HuH-7.5 (cell line): ENCODE measurements at regions not wholly inside any gene's neighbourhood (a gene's known extent, or its start where the extent isn't known, plus 50 kb on each side); places are given as distances from the start of the nearest gene placed in this dataset.

Experiments
- DNase-seq: peaks from one replicate; pipeline ENCODE4 v3.0.0; 2011; ENCODE audit warnings: low spot score

DNA sequence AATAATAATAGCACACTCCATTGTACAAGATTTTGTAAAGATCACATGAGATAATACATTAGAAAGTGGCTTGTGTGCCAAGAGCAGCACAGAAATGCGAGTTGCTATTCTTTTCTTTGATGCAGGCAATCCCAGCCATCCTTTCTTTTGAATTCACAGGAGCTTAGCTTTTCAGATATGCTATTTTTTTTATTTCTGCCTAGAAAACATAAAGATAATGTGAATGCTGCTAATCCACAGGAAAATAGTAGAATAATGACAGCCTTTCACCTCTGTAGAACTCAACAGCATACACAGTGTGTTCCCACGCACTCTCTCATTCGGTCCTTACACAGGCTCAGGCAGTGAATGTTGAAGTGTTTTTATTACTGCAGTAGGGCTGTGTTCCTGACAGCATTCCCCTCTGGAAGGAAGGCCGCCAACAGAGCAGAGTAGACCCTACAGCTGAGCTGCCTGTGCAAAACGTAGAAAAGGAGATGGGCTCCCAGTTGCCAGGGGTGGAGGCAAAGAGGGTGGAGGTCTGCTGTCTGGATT is 138.8 kb upstream of the TAPT1 start:
- DNase-seq, result no peak

GRCh38 chr4:16360694-16361262 is 134.5 kb upstream of the TAPT1 start:
- DNase-seq, result peak; percentile 15

GRCh38 chr4:16353165-16353564 is 126.9 kb upstream of the TAPT1 start:
- no peak for DNase-seq

GRCh38 chr4:16351161-16351560 is 124.9 kb upstream of the TAPT1 start:
- DNase-seq, result no peak

GRCh38 chr4:16344853-16345252 is 118.6 kb upstream of the TAPT1 start:
- DNase-seq, result no peak

GRCh38 chr4:16337936-16338335 is 111.7 kb upstream of the TAPT1 start:
- DNase-seq, result no peak

DNA sequence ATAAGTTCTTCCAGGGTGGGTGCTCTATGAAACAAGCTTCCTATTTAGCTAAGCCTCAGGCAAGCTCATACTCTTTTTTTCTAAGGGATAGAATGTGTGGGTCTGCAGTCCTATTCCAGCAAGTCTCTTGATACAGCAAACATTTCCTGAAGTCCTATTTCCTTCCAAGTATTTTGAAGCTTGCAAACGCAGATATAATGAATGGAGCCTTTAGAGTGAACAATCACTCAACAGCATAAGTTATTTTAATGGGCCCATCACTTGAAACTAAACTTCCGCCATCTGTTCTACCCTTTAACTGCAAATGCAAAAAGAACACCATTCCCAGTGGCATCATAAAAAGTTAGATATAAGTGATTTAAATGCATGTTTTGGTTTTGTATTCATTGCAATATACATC is 108.3 kb upstream of the TAPT1 start:
- no peak for DNase-seq

GRCh38 chr4:16329797-16330134 is 103.5 kb upstream of the TAPT1 start:
- DNase-seq, result no peak

DNA sequence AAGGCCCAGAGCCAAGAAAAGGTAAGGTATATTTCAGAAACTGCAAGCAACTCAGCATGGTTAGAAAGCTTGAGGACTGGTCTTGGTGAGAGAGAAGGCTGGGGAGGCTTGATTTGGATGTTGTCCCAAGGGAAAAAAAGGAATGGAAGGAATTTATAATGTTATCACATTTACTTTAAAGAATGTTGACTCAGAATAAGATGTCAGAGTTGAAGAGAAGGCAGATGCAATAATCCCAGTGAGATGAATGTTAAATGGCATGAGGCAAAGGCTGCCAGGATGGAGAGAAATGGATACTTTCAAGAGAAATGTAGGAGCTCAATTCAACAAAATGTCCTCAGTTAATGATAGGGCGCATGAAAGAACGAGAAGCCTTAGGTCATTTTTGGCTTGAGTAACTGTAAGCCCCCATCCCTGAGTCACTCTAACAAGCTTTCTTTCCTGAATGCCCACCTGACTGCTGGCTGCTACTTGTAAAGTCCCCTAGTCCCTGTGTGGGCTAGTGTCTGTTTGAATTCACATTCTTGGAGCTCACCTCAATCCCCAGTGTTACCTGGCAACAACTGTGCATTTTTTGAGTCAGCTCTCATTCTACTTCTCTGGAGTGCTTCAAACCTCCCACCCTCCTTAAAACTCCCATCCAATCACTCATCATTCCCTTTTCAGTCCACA is 103.0 kb upstream of the TAPT1 start:
- no peak for DNase-seq

DNA sequence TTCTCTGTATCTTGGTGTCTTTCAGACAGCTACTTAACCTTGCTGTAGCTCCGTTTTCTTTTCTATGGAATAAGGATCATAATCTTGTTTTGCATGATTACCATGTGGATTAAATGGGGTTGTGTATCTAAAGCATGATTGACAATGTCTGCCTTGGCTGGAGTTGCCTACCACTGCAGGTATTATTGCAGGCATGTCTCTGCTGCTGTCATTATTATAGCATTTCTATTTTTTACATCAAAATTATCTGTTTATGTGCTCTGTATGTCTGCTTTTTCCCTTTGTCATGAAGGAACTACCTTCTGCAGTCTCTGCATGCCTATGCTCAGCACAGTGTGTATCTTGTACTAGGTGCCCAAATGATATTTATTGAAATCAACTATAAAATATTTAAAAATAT is 95.9 kb upstream of the TAPT1 start:
- DNase-seq, result no peak

DNA sequence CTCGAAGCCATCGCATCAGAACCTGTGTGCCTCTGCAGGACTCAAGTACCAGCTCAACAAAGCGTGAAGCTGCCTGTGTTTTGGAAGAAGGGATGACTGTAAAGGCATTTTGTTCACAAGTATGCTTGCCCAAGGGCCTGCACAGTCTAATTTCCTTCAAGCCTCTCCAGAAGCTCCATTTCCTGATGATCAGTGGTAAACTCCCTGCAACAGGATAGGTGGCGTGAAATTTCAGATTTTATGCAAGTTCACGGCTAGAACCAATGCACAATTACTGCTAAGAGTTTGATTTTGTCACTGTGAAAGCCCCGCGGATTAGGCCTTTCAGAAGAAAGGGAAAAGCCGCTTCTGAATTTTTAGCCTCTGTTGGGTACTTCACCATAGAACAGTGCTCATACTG is 89.2 kb upstream of the TAPT1 start:
- DNase-seq, result no peak

DNA sequence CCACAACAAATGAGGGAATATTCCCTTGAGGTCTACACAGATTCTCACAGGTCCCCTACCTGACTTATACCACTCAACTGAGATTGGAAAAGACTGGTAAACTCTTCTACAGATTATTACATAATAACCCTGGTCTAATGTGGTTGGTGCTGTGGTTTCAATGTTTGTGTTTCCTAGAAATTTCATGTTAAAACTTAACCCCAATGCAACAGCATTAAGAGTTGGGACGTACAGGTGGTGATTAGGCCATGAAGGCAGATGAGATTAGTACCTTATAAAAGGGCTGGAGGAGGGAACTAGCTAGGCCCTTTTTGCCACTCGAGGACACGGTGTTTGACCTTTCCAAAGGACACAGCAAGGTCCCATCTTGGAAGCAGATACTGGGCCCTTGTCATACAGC is 84.3 kb upstream of the TAPT1 start:
- no peak for DNase-seq

DNA sequence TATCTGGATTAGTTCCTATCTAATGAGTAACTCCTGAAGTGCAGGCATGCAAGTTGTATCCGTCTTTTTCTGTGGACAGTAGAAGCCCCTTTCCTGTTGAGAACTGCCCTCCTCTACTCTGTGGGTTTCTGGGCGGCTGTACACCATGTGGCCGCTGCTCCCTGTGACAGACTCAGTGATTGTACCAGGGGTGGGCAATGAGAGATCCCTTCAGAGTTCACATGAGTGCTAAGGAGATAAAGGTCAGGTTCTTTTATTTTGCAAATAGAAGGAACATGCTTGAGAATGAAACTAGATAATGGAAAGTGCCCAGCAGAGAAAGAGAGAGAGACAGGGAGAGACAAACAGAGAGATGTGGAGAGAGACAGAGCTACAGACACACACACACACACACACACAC is 76.4 kb upstream of the TAPT1 start:
- DNase-seq, result no peak

DNA sequence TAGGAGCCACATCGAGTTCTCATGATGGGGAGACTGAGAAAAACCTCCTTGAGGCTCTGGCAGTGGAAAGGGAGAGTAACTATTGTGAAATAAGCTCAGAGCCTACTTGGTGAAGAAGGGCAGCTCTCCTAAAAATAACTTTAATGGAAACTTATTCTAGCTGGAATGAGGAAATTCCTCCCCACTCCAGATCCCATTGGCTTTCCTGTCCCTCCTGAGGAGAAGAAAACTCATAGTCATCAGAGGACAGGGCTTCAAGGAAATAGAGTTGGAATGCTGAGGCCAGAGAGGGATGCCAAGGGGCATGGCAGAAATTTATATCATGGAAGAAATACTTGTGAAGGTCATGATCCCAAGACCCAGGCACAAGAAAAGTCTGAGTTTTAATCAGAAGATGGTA is 70.7 kb upstream of the TAPT1 start:
- DNase-seq, result no peak

DNA sequence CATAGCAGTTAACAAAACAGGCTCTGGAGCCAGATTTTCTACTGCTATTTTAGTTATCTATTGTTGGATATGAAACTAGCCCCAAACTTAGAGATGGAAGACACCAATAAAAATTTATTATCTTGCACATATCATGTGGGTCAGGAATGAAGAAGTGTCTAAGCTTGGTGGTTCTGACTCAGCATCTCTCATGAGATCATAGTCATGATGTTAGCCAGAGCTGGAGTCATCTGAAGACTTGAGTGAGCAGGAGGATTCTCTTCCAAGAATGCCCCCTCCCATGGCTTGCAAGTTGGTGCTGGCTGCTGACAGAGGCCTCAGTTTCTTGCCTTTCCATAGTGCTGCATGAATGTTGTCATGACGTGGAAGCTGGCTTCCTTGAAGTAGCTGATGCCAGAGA is 68.2 kb upstream of the TAPT1 start:
- no peak for DNase-seq

DNA sequence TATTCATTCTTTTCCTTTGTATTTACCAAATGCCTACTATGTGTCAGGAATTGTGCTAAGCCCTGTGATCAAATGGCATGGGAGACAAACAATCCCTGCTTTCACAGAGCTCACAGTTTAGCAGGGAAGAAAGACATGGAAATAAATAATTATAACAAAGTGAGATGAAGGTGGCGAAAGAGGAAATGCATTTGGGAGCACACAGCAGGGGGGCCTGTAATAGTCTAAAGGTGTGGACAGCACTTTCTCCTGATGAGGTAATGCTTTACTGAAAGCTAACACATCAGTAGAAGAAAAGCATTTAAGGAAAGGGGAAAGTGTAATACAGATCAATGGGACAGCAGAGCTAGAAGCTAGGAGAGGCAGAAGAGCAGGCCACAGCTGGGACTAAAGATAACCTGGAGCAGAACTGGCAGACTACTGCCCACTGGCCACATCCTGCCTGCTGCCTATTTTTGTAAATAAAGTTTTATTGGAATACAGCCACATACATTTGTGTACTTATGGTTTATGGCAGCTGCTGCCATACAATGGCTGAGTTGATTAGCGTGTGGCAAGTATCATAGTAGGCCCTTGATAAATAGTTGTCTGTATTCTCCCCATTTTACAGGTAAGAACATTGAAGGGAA is 67.1 kb upstream of the TAPT1 start:
- no peak for DNase-seq

DNA sequence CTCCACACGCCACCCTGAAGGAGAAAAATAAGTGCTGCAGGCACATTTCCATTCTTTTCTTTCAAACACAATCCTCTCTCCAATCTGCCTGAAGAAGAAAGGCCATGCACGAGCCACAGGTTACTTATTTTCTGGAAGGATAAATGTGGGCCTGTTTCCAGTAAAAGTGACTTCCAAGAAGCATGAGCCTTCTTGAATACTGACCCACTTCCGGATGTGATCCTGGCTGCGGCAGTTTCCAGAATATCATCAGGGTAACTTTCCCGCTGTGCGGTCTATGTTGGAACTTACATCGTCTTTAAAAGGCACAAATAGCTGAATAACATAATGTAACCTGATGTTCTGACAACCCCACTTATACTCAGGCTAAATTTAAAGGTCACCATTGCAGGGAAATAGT is 66.3 kb upstream of the TAPT1 start:
- no peak for DNase-seq

- no peak for DNase-seq
These were observed 64.6 kb upstream of the TAPT1 start for GRCh38 chr4:16290681-16291420.

GRCh38 chr4:16289897-16290554 is 63.8 kb upstream of the TAPT1 start:
- no peak for DNase-seq

GRCh38 chr4:16284050-16284449 is 57.8 kb upstream of the TAPT1 start:
- DNase-seq, result no peak

DNA sequence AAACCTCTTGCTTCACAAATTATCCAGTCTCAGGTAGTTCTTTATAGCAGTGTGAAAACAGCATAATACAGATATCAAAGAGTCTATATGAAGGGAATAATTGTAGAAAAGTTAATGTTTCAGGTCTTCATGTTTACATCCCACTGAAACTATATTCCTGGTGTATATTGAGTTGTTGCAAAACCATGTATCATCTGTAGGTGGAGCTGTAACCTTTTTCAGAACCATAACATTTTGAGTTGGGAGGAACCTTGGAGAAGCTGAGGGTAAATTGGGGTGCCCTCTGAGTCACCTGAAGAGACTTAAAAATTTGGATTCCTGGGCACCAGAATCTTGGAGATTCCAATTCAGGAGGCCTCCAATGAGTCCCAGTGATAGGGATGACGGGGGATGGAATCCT is 51.9 kb upstream of the TAPT1 start:
- DNase-seq, result no peak
